ENCODE measurements at regions not wholly inside any gene's neighbourhood (a gene's known extent, or its start where the extent isn't known, plus 50 kb on each side); places are given as distances from the start of the nearest gene placed in this dataset.

DNA sequence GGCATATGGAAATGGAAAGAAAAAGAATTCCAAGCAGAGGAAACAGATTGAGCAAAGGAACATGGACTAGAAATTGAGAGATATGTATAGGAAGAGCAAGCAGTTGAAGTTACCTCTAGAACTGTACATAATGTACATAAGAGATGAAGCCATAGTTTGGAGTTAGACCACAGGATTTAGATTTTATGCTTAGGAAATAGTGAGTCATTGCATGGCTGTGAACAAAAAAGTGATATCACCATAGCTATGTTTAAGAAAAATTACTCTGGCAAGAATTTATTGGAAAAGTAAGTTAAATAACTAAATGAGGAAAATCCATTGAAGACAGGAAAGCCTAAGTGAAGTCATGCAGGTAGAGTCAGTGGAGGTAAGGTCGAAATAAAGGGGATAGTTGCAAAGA, 99.4 kb upstream of the GALNT5 start:
- no peak overlapping the region for H3K4me2 ChIP-seq (replicated peaks; ENCODE audit: low read depth, low read length, poor library complexity, severe bottlenecking)
- H2AFZ ChIP-seq (ENCODE audit: insufficient read depth, low read depth, low read length, poor library complexity, severe bottlenecking), result no peak overlapping the region
- CTCF ChIA-PET, result no interaction called here
- ATAC-seq (ENCODE audit: low read depth) (no peak), DNase-seq (no peak)
- Mint-ChIP-seq H3K27ac (no peak overlapping the region), H3K27me3 (no peaks in the 10 kb centered on the region), H3K4me1 (no peaks in the 10 kb centered on the region), H3K4me3 (no peak overlapping the region), H3K9me3 (ENCODE audit: insufficient read depth) (no peaks in the 10 kb centered on the region)
- no peaks in the 10 kb centered on the region for H3K9me3 ChIP-seq (ENCODE audit: control extremely low read depth in 1 of 3, control insufficient read depth in 2 of 3, insufficient read depth in 1 of 3, low read length in 2 of 3)
- no peaks in the 10 kb centered on the region for H3K79me2 ChIP-seq (ENCODE audit: control insufficient read depth, insufficient read depth, low read length)
- no peaks in the 10 kb centered on the region for H3K4me1 ChIP-seq (ENCODE audit: control insufficient read depth in 2 of 2, insufficient read depth in 2 of 2, low read length in 2 of 2)
- intact Hi-C loops (cut with micrococcal nuclease), result no loop called here
- no peak for TF ChIP-seq EZH2 (IDR thresholded peaks at IDR 0.05; ENCODE audit: borderline replicate concordance, insufficient read depth, low read depth, low read length, poor library complexity, severe bottlenecking)
- no peak for TF ChIP-seq CTCF (IDR thresholded peaks at IDR 0.05)
- no peak overlapping the region for H3K27ac ChIP-seq (ENCODE audit: low read length in 2 of 2)
- H3K27me3 ChIP-seq (replicated peaks in 1 of 4; ENCODE audit: control extremely low read depth in 1 of 4, control insufficient read depth in 3 of 4, insufficient read depth in 4 of 4, low read length in 3 of 4), result no peaks in the 10 kb centered on the region
- 60% methylated on average over 1 of the region's 1 CpG for WGBS (ENCODE audit: insufficient coverage)
- no peak overlapping the region for H3K9ac ChIP-seq (ENCODE audit: low read length)
- POLR2A ChIA-PET, result no interaction called here
- H3K36me3 ChIP-seq (replicated peaks in 1 of 2; ENCODE audit: control extremely low read depth in 1 of 2, control insufficient read depth in 1 of 2, extremely low read depth in 1 of 2, insufficient read depth in 2 of 2, low read length in 1 of 2), result no peaks in the 10 kb centered on the region
- no peaks in the 10 kb centered on the region for H4K20me1 ChIP-seq (ENCODE audit: control insufficient read depth, insufficient read depth, low read length, poor library complexity, severe bottlenecking)
- H3K4me3 ChIP-seq (ENCODE audit: control extremely low read depth in 1 of 5, extremely low read depth in 1 of 5, insufficient read depth in 1 of 5, low read depth in 2 of 5, low read length in 4 of 5), result no peak overlapping the region

- TF ChIP-seq EZH2 (IDR thresholded peaks at IDR 0.05; ENCODE audit: borderline replicate concordance, insufficient read depth, low read depth, low read length, poor library complexity, severe bottlenecking), result no peak
- no peak for TF ChIP-seq CTCF (IDR thresholded peaks at IDR 0.05)
- no peak overlapping the region for H3K9ac ChIP-seq (ENCODE audit: low read length)
- H2AFZ ChIP-seq (ENCODE audit: insufficient read depth, low read depth, low read length, poor library complexity, severe bottlenecking), result no peak overlapping the region
- no peaks in the 10 kb centered on the region for H3K27me3 Mint-ChIP-seq
- no peaks in the 10 kb centered on the region for H3K4me1 ChIP-seq (ENCODE audit: control insufficient read depth in 2 of 2, insufficient read depth in 2 of 2, low read length in 2 of 2)
- no peaks in the 10 kb centered on the region for H4K20me1 ChIP-seq (ENCODE audit: control insufficient read depth, insufficient read depth, low read length, poor library complexity, severe bottlenecking)
- no peak overlapping the region for H3K4me3 Mint-ChIP-seq
- H3K4me1 Mint-ChIP-seq, result no peaks in the 10 kb centered on the region
- no peak overlapping the region for H3K4me3 ChIP-seq (ENCODE audit: control extremely low read depth in 1 of 5, extremely low read depth in 1 of 5, insufficient read depth in 1 of 5, low read depth in 2 of 5, low read length in 4 of 5)
- H3K9me3 ChIP-seq (ENCODE audit: control extremely low read depth in 1 of 3, control insufficient read depth in 2 of 3, insufficient read depth in 1 of 3, low read length in 2 of 3), result peaks cover 0 to 3% (median 0%) of the 10 kb centered on the region in 3 donors
- H3K27ac ChIP-seq (ENCODE audit: low read length in 2 of 2), result no peak overlapping the region
- H3K79me2 ChIP-seq (ENCODE audit: control insufficient read depth, insufficient read depth, low read length), result no peaks in the 10 kb centered on the region
- no peaks in the 10 kb centered on the region for H3K27me3 ChIP-seq (replicated peaks in 1 of 4; ENCODE audit: control extremely low read depth in 1 of 4, control insufficient read depth in 3 of 4, insufficient read depth in 4 of 4, low read length in 3 of 4)
- H3K4me2 ChIP-seq (replicated peaks; ENCODE audit: low read depth, low read length, poor library complexity, severe bottlenecking), result no peak overlapping the region
- intact Hi-C loops (cut with micrococcal nuclease), result no loop called here
- H3K27ac Mint-ChIP-seq, result no peak overlapping the region
- no peaks in the 10 kb centered on the region for H3K9me3 Mint-ChIP-seq (ENCODE audit: insufficient read depth)
- ATAC-seq (ENCODE audit: low read depth), result no peak
- no peak for DNase-seq
- no peaks in the 10 kb centered on the region for H3K36me3 ChIP-seq (replicated peaks in 1 of 2; ENCODE audit: control extremely low read depth in 1 of 2, control insufficient read depth in 1 of 2, extremely low read depth in 1 of 2, insufficient read depth in 2 of 2, low read length in 1 of 2)
- no CpG with 5 or more reads among the region's 5 CpGs for WGBS (ENCODE audit: insufficient coverage)
- POLR2A ChIA-PET, result no interaction called here
- CTCF ChIA-PET, result no interaction called here
Observed at GRCh38 chr2:157159221-157159934, 98.1 kb upstream of the GALNT5 start.

All from B cell (primary cell).